ENCODE measurements at regions not wholly inside any gene's neighbourhood (a gene's known extent, or its start where the extent isn't known, plus 50 kb on each side); places are given as distances from the start of the nearest gene placed in this dataset.
"Not testable (repeated sequence)": the region's sequence is repeated elsewhere in the genome, so short reads cannot be mapped to it uniquely, and the experiment has no call there.

DNA sequence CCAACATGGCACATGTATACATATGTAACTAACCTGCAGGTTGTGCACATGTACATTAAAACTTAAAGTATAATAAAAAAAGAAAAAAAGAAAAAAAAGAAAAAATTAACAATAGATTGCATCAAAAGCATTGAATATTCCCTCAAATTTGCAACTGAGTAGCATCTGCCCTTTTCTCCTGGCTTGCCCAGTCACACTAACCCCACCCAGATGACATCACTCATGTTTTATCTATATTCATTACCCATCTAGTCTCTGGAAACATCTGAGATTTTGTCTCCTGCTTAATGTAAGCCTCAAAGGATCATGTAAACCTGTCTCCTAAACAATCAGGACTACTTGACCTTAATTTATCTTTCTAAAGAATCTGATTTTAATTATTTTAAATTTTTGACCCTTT lies 706.8 kb downstream of the CD109 start:
- CTCF ChIA-PET (ENCODE audit: unreplicated experiment) = no interaction called here
- BruUV-seq (replicated peaks) = no TSS peak
- POLR2A ChIA-PET = no interaction called here
- no peak for DNase-seq (ENCODE audit: low spot score)
- Histone ChIP-seq H3K27ac (ENCODE audit: low read depth, low read length, poor library complexity, severe bottlenecking) (no peak overlapping the region), H4K20me1 (ENCODE audit: insufficient read depth, low read length) (no peaks in the 10 kb centered on the region), H3K4me3 (ENCODE audit: low read depth, low read length, poor library complexity, severe bottlenecking) (no peak overlapping the region), H3K79me2 (ENCODE audit: insufficient read depth, low read depth, low read length) (no peaks in the 10 kb centered on the region), H3K9me2 (ENCODE audit: insufficient read depth, low read length) (no peaks in the 10 kb centered on the region), H3K4me2 (ENCODE audit: low read length) (no peak overlapping the region), H3K36me3 (ENCODE audit: insufficient read depth, low read length) (no peaks in the 10 kb centered on the region), H3K9me3 (ENCODE audit: low read length) (no peaks in the 10 kb centered on the region), H3K4me1 (ENCODE audit: insufficient read depth, low read length, poor library complexity, severe bottlenecking) (no peaks in the 10 kb centered on the region), H2AFZ (ENCODE audit: low read length) (no peak overlapping the region)
- intact Hi-C loops (cut with micrococcal nuclease; ENCODE audit: unreplicated experiment) = no loop called here
- no peak for TF ChIP-seq CTCF (conservative IDR thresholded peaks at IDR 0.05; ENCODE audit: low read length)
- no peak for TF ChIP-seq EZH2phosphoT487 (IDR thresholded peaks at IDR 0.05; ENCODE audit: borderline replicate concordance, low read depth, low read length)

- POLR2A ChIA-PET = interaction anchor here (0.6 kb wide), 1 partner anchor 201 kb away, joined by 3 read pairs; no protein-coding TSS in a partner anchor
- H3K9me2 ChIP-seq (ENCODE audit: insufficient read depth, low read length); intact Hi-C loops (cut with micrococcal nuclease; ENCODE audit: unreplicated experiment); H3K36me3 ChIP-seq (ENCODE audit: insufficient read depth, low read length); DNase-seq (ENCODE audit: low spot score); H4K20me1 ChIP-seq (ENCODE audit: insufficient read depth, low read length); H3K4me1 ChIP-seq (ENCODE audit: insufficient read depth, low read length, poor library complexity, severe bottlenecking); CTCF ChIA-PET (ENCODE audit: unreplicated experiment); BruUV-seq (replicated peaks); H3K27ac ChIP-seq (ENCODE audit: low read depth, low read length, poor library complexity, severe bottlenecking); H3K4me2 ChIP-seq (ENCODE audit: low read length); H3K79me2 ChIP-seq (ENCODE audit: insufficient read depth, low read depth, low read length); H3K4me3 ChIP-seq (ENCODE audit: low read depth, low read length, poor library complexity, severe bottlenecking); H2AFZ ChIP-seq (ENCODE audit: low read length); H3K9me3 ChIP-seq (ENCODE audit: low read length): not testable (repeated sequence)
These were observed 682.4 kb downstream of the CD109 start for GRCh38 chr6:74378437-74378836.

DNA sequence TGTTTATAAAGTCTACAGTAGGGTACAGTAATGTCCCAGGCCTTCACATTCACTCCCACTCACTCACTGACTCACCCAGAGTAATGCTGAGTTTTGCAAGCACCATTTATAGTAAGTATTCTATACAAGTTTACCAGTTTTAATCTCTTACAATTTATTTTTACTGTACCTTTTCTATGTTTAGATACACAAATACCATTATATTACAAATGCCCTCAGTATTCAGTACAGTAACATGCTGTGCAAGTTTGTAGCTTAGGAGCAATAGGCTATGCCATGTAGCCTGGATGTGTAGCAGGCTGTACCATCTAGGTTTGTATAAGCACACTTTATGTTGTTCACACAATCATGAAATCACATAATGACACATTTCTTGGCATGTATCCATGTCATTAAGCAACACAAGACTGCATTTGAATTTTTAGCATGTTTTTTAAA lies 673.6 kb downstream of the CD109 start:
- TF ChIP-seq CTCF (conservative IDR thresholded peaks at IDR 0.05; ENCODE audit: low read length) (no peak), EZH2phosphoT487 (IDR thresholded peaks at IDR 0.05; ENCODE audit: borderline replicate concordance, low read depth, low read length) (no peak)
- H3K27ac ChIP-seq (ENCODE audit: low read depth, low read length, poor library complexity, severe bottlenecking) = no peak overlapping the region
- no peaks in the 10 kb centered on the region for H3K36me3 ChIP-seq (ENCODE audit: insufficient read depth, low read length)
- intact Hi-C loops (cut with micrococcal nuclease; ENCODE audit: unreplicated experiment) = no loop called here
- H3K4me3 ChIP-seq (ENCODE audit: low read depth, low read length, poor library complexity, severe bottlenecking) = no peak overlapping the region
- no peak overlapping the region for H2AFZ ChIP-seq (ENCODE audit: low read length)
- CTCF ChIA-PET (ENCODE audit: unreplicated experiment) = no interaction called here
- H4K20me1 ChIP-seq (ENCODE audit: insufficient read depth, low read length) = no peaks in the 10 kb centered on the region
- DNase-seq (ENCODE audit: low spot score) = no peak
- H3K79me2 ChIP-seq (ENCODE audit: insufficient read depth, low read depth, low read length) = no peaks in the 10 kb centered on the region
- BruUV-seq (replicated peaks) = no TSS peak
- H3K4me2 ChIP-seq (ENCODE audit: low read length) = no peak overlapping the region
- no peaks in the 10 kb centered on the region for H3K4me1 ChIP-seq (ENCODE audit: insufficient read depth, low read length, poor library complexity, severe bottlenecking)
- POLR2A ChIA-PET = no interaction called here
- H3K9me2 ChIP-seq (ENCODE audit: insufficient read depth, low read length) = no peaks in the 10 kb centered on the region
- no peaks in the 10 kb centered on the region for H3K9me3 ChIP-seq (ENCODE audit: low read length)
